GM19328 (cell line): ENCODE measurements at regions not wholly inside any gene's neighbourhood (a gene's known extent, or its start where the extent isn't known, plus 50 kb on each side); places are given as distances from the start of the nearest gene placed in this dataset.

Experiments
- ATAC-seq: cut with Tn5 transposase; IDR thresholded peaks from one replicate; pipeline ENCODE4 v1.9.1; 2021; ENCODE audit warnings: mild to moderate bottlenecking, moderate library complexity; ENCODE audit not compliant: unreplicated experiment

- ATAC-seq: no peak
These were observed 183.5 kb upstream of the AFDN start for GRCh38 chr6:167643223-167643622.

- no peak for ATAC-seq
These were observed 183.0 kb upstream of the AFDN start for GRCh38 chr6:167643716-167644115.

GRCh38 chr6:167644412-167645132 is 182.1 kb upstream of the AFDN start:
- no peak for ATAC-seq

- no peak for ATAC-seq
These were observed 181.3 kb upstream of the AFDN start for GRCh38 chr6:167645368-167645767.

- ATAC-seq: no peak
These were observed 179.4 kb upstream of the AFDN start for GRCh38 chr6:167647306-167647705.

- no peak for ATAC-seq
These were observed 178.8 kb upstream of the AFDN start for GRCh38 chr6:167647737-167648470.

GRCh38 chr6:167648501-167649278 is 178.0 kb upstream of the AFDN start:
- ATAC-seq: no peak

- no peak for ATAC-seq
These were observed 177.2 kb upstream of the AFDN start for GRCh38 chr6:167649476-167649875.

GRCh38 chr6:167650730-167651317 is 175.9 kb upstream of the AFDN start:
- no peak for ATAC-seq

GRCh38 chr6:167651318-167652041 is 175.2 kb upstream of the AFDN start:
- no peak for ATAC-seq

GRCh38 chr6:167652042-167652700 is 174.5 kb upstream of the AFDN start:
- no peak for ATAC-seq

- ATAC-seq: no peak
These were observed 174.0 kb upstream of the AFDN start for GRCh38 chr6:167652701-167653095.

- ATAC-seq: no peak
These were observed 173.2 kb upstream of the AFDN start for GRCh38 chr6:167653561-167653960.

- no peak for ATAC-seq
These were observed 172.3 kb upstream of the AFDN start for GRCh38 chr6:167654389-167654788.

- ATAC-seq: no peak
These were observed 171.4 kb upstream of the AFDN start for GRCh38 chr6:167655174-167655821.

GRCh38 chr6:167658106-167658505 is 168.6 kb upstream of the AFDN start:
- ATAC-seq: no peak

GRCh38 chr6:167659046-167659445 is 167.7 kb upstream of the AFDN start:
- no peak for ATAC-seq

- ATAC-seq: no peak
These were observed 166.3 kb upstream of the AFDN start for GRCh38 chr6:167660424-167660823.

- ATAC-seq: no peak
These were observed 165.7 kb upstream of the AFDN start for GRCh38 chr6:167660944-167661551.
